ENCODE measurements at regions not wholly inside any gene's neighbourhood (a gene's known extent, or its start where the extent isn't known, plus 50 kb on each side); places are given as distances from the start of the nearest gene placed in this dataset.
A peak's percentile ranks its signal among the peaks of the same experiment; 100 is the strongest.
"Not testable (repeated sequence)": the region's sequence is repeated elsewhere in the genome, so short reads cannot be mapped to it uniquely, and the experiment has no call there.

GRCh38 chr13:79915114-79915811 is 425.7 kb downstream of the SPRY2 start:
- no peak for DNase-seq (ENCODE audit: low spot score)

DNA sequence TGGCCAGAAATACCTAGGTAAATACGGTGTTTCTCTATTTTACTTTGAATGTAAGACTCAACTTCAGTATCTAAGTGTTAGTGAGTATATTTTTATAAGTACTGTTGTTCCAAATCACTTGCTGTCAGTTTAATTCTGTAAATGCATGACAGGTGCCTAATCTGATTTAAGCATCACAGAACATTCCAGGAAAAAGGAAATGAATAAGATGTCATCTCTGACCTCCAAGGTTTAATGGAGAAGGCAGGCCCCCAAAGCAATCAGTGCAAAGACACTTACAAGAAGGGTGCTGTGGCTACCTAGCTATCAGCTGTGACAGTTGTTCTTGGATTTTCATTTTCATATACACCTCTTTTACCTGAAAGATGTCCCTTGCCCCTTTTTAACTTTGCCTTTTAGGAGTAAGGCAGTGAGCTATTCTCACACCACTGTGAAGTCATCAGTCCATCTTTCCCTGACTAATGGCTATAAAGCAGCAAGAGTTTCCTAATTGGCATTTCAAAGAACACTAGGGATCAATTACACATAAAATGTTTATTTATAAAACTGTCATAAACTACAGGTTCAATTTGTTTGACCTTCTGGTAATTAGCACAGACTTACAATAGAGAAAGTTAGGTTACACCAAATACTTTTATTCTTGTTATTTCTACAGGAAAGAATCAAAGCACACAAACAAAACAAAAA is 427.6 kb downstream of the SPRY2 start:
- DNase-seq (ENCODE audit: low spot score), result no peak

- no peak for DNase-seq (ENCODE audit: low spot score)
These were observed 428.5 kb downstream of the SPRY2 start for GRCh38 chr13:79912403-79912802.

- DNase-seq (ENCODE audit: low spot score), result no peak
These were observed 429.9 kb downstream of the SPRY2 start for GRCh38 chr13:79910875-79911540.

- DNase-seq (ENCODE audit: low spot score), result no peak
These were observed 428.7 kb downstream of the NDFIP2 start for GRCh38 chr13:79909644-79910043.

DNA sequence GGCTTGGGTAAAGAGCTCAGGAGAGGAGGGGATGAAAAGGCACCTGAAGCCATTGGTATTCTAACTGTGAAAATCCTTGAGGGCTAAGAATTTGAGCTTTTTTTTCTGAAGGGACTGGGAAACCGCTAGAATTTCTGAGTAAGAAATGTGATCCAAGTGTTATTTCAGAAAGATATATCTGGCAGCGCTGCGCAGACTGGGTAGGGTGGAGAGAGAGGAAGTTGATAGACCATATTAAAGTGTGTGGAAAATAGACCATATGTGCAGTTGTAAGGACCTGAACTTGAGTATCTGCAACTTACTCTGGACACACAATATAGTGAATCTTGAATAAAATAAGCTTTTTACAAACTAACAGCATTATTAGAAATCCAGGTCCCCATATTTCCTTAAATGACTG is 427.4 kb downstream of the NDFIP2 start:
- DNase-seq (ENCODE audit: low spot score), result no peak

- no peak for DNase-seq (ENCODE audit: low spot score)
These were observed 426.6 kb downstream of the NDFIP2 start for GRCh38 chr13:79907527-79907926.

DNA sequence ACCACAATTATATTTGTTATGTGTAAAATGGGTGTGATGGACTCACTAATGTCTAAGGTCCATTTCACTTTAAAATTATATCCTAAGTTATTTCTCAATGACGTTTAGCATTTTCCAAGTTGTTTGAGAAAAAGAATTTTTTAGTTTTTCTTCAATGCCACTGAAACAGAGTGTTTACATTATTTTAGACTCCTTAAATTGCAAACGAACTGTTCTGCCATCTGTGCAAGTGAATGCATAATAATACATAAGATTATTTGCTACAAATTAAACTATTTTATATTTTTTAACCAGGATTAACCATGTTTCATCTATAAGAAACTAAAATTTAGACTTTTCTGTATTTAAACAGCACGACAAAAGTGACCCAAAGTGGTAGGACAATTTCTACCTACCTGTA is 425.4 kb downstream of the NDFIP2 start:
- DNase-seq (ENCODE audit: low spot score), result no peak

GRCh38 chr13:79905018-79905417 is 424.1 kb downstream of the NDFIP2 start:
- DNase-seq (ENCODE audit: low spot score), result no peak

DNA sequence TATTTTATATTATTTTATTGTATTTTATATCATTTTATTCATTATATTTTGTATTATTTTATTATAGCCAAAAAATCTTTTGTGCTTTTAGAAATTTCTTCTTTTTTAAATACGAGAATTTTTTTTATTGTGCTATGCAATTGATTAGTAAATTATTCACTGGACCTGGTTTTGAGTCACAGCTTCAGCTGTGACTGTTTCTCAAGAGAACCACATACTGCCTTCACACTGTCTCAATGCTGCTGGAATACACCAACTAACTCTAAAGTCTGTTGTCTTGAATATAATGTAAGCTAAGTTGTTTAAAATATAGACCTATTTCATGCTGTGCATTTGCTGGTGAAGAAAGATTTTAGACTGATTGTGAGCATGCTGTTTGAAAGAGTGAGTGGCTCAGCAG is 423.6 kb downstream of the NDFIP2 start:
- no peak for DNase-seq (ENCODE audit: low spot score)

DNA sequence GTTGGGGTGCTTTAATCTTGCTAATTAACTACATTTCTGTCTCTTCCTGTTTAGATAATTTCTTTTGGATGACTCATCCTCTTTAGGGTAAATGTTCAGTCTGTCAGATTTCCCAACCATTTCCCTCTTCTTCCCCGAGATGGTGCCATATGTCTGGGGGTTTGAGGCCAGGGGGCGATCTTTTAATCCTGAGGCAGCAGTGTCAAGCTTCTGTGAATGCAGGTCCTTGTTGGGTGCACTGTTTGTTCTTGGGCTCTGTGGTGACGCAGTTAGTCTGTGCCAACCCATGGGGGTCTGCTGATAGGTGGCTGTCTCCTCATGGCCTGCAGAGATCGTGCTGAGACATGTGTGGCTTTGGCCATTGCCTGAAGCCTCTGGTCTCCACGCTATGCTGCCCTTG is 420.4 kb downstream of the NDFIP2 start:
- DNase-seq (ENCODE audit: low spot score), result peak; percentile 73

DNA sequence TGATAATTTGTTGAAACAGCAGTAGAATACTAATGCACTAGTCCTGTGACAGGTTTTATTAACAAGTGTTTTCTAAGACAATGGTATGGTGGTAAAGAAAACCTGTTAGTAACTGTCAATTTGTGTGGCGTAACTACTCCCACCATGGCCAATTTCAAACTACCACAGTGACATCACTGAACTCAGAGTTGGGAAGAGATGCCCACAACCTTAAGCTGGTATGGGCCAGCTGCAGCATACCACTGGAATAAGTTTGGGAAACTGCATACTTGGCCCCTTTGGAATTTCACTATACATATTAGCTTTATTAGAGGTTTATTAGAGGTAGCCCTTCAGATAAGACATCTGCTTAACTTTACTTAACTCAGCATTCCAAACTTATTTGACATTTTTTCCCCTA is 419.4 kb downstream of the NDFIP2 start:
- no peak for DNase-seq (ENCODE audit: low spot score)

GRCh38 chr13:79898996-79899395 is 418.0 kb downstream of the NDFIP2 start:
- DNase-seq (ENCODE audit: low spot score), result no peak

DNA sequence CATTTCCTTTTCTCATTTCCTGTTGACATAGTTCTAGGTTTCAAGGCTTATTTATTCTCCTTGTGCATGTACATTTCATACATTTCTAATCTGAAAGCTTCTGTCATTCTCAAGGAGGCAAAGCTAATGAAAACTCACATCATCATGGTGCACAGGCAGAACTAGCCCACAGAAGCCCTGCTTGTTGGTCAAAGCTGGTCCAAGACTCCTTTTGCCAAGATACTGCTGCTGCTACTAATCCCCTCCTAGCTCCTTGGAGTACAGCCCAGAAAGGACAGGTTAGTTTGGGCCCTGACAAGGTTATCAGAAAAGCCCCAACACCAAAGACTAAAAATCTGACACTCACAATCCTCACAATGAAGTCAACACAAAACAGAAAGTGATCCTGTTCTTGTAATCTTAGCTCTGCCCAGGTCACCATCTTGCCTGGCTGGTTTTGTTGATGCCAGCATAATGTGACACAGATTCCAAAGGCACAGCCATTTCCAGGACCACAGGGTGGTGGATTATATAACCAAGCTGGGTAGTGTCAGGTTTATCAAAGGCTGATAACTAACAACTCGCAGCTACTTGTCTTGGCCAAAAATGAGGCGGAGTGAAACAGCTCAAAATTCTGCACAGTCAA is 417.4 kb downstream of the NDFIP2 start:
- no peak for DNase-seq (ENCODE audit: low spot score)

DNA sequence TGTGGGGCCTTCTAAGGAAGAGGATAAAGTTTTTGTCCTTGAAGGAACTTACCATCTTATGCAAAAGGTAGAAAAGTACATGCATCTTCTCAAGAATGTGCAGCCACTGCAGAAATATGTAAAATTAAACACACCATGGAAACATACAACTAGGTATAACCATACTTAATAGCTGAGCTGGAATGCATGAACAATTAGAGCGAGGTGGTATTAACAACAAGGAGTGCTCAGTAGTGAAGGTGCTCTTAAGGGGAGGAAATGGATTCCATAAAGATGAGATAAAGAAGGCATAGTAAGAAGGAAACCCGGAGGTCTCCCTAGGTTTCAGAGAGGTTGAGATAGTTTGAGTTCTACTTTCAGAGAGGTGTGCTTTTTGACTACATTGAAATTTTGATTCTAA is 415.9 kb downstream of the NDFIP2 start:
- no peak for DNase-seq (ENCODE audit: low spot score)

DNA sequence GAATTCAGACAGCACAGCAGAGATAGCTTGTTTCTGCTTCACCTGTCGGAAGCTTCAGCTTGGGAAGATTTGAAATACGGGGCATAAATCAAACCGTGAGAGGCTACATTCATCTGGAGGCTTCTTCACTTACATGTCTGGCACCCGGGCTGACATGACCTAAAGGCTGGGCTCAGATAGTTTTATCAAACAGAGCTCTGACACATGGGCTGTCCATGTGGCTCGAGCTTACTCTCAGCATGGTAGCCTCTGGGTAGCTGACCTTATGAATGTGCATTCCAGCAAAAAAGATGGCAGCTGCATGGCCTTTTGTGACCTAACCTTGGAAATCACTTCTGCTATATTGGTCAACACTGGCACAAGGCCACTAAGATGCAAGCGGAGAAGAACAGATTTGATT is 414.5 kb downstream of the NDFIP2 start:
- DNase-seq (ENCODE audit: low spot score), result no peak

DNA sequence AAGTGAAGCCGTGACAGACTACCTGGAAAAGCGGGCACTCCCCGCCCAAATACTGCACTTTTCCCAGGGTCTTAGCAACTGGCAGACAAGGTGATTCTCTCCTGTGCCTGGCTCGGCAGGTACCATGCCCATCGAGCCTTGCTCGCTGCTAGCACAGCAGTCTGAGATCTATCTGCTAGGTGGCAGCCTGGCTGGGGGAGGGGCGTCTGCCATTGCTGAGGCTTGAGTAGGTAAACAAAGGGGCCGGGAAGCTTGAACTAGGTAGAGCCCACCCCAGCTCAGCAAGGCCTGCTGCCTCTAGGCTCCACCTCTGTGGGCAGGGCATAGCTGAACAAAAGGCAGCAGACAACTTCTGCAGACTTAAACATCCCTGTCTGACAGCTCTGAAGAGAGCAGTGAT is 406.3 kb downstream of the NDFIP2 start:
- not testable (repeated sequence) for DNase-seq (ENCODE audit: low spot score)

DNA sequence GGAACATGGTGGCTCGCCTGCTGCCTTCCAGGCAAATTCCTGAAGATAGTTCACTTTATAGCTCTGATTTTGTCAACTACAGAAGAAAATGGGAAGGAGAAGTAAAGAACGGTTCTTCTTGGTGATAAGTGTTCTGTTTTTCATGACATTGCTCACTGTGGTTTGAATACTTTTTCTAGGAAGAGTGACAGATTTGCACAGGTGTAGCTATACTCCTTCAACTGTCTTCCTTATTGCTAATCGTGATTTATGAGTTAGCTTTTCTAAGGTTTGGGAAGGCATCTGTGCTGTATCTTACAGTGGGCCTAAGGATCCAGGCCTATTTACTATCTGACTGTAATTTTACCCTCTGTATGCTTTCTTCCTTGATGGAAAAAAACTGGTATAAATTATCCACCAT is 405.6 kb downstream of the NDFIP2 start:
- no peak for DNase-seq (ENCODE audit: low spot score)

DNA sequence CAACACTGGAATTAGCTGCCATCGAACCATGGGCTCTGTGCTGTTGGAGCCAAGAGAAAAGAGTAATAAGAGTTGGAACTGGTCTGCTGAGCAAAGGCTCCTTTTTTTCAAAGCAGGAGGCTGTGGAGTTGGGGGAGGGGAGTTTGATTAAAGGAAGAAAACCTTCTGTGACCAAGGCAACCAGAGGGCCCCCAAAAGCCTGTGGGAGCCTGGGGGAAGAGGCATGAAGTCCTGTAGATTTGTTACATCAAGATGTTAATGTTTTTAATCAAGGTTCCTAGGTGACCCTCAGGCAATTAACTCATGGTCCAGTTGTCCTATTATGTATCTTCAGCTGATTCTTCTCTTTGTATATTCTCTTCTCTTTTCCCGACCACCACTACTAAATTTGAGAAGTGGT is 403.9 kb downstream of the NDFIP2 start:
- DNase-seq (ENCODE audit: low spot score), result no peak

DNA sequence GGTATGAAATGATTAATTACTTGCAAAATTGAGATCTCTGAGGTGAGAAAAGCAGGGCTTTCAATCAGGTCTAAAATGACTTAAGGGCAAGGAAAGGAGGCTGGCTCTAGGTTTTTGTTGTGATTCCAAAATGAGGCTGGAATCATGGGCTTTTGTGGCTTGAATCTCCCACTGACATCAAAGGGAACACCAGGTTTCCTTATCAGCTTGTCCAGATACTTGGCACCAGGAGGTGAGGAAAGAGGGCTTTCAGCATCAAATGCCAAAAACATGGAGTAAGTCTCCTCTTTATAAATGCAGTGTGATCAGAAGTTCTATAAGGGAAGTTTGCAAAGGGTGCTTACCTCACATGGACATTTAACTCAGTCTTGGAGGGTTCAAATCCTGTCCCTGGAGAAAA is 402.3 kb downstream of the NDFIP2 start:
- no peak for DNase-seq (ENCODE audit: low spot score)

GRCh38 chr13:79880818-79881217 is 399.9 kb downstream of the NDFIP2 start:
- DNase-seq (ENCODE audit: low spot score), result no peak

- peak; percentile 27 for DNase-seq (ENCODE audit: low spot score)
These were observed 393.7 kb downstream of the NDFIP2 start for GRCh38 chr13:79874396-79875360.
